ENCODE measurements at regions not wholly inside any gene's neighbourhood (a gene's known extent, or its start where the extent isn't known, plus 50 kb on each side); places are given as distances from the start of the nearest gene placed in this dataset.

GRCh38 chr5:58183786-58184085 lies 276.1 kb downstream of the PLK2 start:
- no peaks in the 10 kb centered on the region for H3K36me3 ChIP-seq
- H3K9me3 ChIP-seq = no peaks in the 10 kb centered on the region
- no peaks in the 10 kb centered on the region for H3K4me1 ChIP-seq (ENCODE audit: insufficient read depth)
- TF ChIP-seq, protein P1, sequence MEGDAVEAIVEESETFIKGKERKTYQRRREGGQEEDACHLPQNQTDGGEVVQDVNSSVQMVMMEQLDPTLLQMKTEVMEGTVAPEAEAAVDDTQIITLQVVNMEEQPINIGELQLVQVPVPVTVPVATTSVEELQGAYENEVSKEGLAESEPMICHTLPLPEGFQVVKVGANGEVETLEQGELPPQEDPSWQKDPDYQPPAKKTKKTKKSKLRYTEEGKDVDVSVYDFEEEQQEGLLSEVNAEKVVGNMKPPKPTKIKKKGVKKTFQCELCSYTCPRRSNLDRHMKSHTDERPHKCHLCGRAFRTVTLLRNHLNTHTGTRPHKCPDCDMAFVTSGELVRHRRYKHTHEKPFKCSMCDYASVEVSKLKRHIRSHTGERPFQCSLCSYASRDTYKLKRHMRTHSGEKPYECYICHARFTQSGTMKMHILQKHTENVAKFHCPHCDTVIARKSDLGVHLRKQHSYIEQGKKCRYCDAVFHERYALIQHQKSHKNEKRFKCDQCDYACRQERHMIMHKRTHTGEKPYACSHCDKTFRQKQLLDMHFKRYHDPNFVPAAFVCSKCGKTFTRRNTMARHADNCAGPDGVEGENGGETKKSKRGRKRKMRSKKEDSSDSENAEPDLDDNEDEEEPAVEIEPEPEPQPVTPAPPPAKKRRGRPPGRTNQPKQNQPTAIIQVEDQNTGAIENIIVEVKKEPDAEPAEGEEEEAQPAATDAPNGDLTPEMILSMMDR (IDR thresholded peaks at IDR 0.05) = no peak
- no peak for TF ChIP-seq EP300 (IDR thresholded peaks at IDR 0.05)
- TF ChIP-seq POLR2A (IDR thresholded peaks at IDR 0.05) = no peak
- intact Hi-C loops (cut with DNase I) = no loop called here
- no peaks in the 10 kb centered on the region for H3K27me3 ChIP-seq
- no peak overlapping the region for H3K4me3 ChIP-seq
- 91 to 95% (median 94%) methylated on average over 2 of the region's 2 CpGs for WGBS, 3 donors
- DNase-seq = no peak
- H3K27ac ChIP-seq = no peak overlapping the region

- intact Hi-C loops (cut with DNase I) = no loop called here
- no peak overlapping the region for H3K27ac ChIP-seq
- H3K4me1 ChIP-seq (ENCODE audit: insufficient read depth) = no peaks in the 10 kb centered on the region
- no peaks in the 10 kb centered on the region for H3K27me3 ChIP-seq
- no peaks in the 10 kb centered on the region for H3K36me3 ChIP-seq
- H3K4me3 ChIP-seq = no peak overlapping the region
- 73 to 80% (median 78%) methylated on average over 6 of the region's 6 CpGs for WGBS, 3 donors
- no peaks in the 10 kb centered on the region for H3K9me3 ChIP-seq
- DNase-seq = no peak
- TF ChIP-seq, protein P1 (IDR thresholded peaks at IDR 0.05) = no peak
- no peak for TF ChIP-seq EP300 (IDR thresholded peaks at IDR 0.05)
- no peak for TF ChIP-seq POLR2A (IDR thresholded peaks at IDR 0.05)
These were observed 276.7 kb downstream of the PLK2 start for GRCh38 chr5:58183078-58183785.

DNA sequence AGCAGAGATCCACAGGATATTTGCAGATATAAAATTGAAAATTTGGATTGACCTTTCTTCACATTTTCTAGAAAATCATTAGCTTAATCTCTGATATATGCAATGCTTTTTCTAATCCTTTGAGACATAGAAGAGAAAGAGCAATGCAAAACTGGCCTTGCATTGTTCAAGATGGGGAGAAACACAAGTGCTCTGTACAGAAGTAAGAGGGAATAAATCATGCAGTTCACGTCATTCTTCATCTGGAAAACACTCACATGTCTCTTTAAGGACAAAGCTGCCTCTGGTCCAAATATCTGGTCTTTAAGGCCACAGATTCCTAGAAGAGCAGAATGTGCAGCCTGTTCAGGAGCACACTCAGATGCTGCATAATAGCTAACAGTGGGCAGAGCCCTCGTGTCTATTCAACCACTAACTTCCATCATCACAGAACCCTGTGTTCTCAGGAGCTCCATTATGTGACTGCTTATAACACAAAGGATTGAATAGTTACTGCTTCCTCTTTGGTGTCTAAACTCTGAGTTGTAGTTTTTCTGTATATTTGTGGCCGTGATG lies 277.5 kb downstream of the PLK2 start:
- no peak overlapping the region for H3K4me3 ChIP-seq
- TF ChIP-seq EP300 (IDR thresholded peaks at IDR 0.05) (no peak), POLR2A (IDR thresholded peaks at IDR 0.05) (no peak)
- TF ChIP-seq, protein P1 (IDR thresholded peaks at IDR 0.05) = no peak
- H3K27me3 ChIP-seq = no peaks in the 10 kb centered on the region
- H3K36me3 ChIP-seq = no peaks in the 10 kb centered on the region
- no peak overlapping the region for H3K27ac ChIP-seq
- H3K9me3 ChIP-seq = no peaks in the 10 kb centered on the region
- 61 to 73% (median 62%) methylated on average over 3 of the region's 3 CpGs for WGBS, 3 donors
- no peak for DNase-seq
- H3K4me1 ChIP-seq (ENCODE audit: insufficient read depth) = no peaks in the 10 kb centered on the region
- intact Hi-C loops (cut with DNase I) = no loop called here

DNA sequence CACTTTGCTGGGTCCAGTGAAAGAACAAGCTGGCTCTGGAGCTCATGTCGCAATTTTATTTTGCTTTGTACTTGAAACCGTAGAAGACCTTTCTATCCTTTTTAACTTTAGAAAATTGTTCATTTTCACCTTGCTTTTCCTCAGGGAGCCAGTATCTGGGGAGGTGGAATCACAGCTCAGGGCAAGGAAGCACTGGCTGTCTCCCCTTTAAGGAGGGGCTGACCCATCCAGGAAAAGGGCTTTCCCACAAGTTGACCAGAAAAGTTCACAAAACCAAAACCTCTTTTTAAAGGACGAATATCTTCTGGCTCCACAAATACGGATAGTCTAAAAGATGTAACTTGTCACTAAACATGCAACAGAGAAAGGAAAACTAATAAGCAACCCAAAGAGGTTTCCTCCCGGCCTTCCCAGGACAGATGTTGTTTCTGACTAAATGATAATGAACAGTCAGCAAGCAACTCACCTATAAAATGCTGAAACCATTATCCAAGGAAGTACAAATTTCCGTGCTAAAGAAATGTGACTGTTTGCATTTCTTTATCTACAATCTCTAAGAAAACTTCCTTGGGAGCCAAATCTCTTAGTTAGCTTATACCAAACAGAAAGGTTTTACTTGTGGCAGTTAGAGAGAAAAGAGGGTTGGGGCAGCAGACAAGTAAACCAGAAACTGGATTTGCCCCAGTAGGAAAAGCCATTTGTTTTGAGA lies 278.2 kb downstream of the PLK2 start:
- TF ChIP-seq POLR2A (IDR thresholded peaks at IDR 0.05) = no peak
- Histone ChIP-seq H3K4me1 (ENCODE audit: insufficient read depth) (no peaks in the 10 kb centered on the region), H3K27me3 (no peaks in the 10 kb centered on the region), H3K9me3 (no peaks in the 10 kb centered on the region), H3K27ac (no peak overlapping the region), H3K36me3 (no peaks in the 10 kb centered on the region), H3K4me3 (no peak overlapping the region)
- WGBS, 3 donors = 39 to 51% (median 49%) methylated on average over 6 of the region's 6 CpGs
- intact Hi-C loops (cut with DNase I) = no loop called here
- DNase-seq = no peak

DNA sequence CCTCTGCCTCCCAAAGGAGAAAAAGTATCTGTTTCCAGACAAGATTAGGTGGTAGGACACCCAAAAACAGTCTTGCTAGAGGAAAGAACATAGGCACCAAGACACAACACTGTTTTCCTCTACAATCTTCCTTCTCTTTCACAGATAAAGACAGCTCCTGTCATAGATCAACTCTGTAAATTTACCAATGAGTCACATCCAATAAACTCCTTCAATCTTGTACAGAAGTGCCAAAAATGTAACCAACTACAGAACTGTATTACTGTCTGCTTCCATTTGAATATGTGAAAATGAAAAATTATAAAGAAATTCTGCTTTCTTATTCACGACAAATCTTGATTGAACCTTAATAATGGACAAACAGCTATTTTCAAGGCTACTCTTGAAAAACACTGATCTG lies 286.9 kb downstream of the PLK2 start:
- H3K36me3 ChIP-seq = no peaks in the 10 kb centered on the region
- no peak for DNase-seq
- H3K27ac ChIP-seq = no peak overlapping the region
- H3K4me1 ChIP-seq (ENCODE audit: insufficient read depth) = no peaks in the 10 kb centered on the region
- WGBS, 3 donors = 89 to 95% (median 94%) methylated on average over 1 of the region's 1 CpG
- TF ChIP-seq EP300 (IDR thresholded peaks at IDR 0.05) (no peak), POLR2A (IDR thresholded peaks at IDR 0.05) (no peak)
- TF ChIP-seq, protein P1 (IDR thresholded peaks at IDR 0.05) = no peak
- intact Hi-C loops (cut with DNase I) = no loop called here
- no peaks in the 10 kb centered on the region for H3K9me3 ChIP-seq
- H3K27me3 ChIP-seq = no peaks in the 10 kb centered on the region
- H3K4me3 ChIP-seq = no peak overlapping the region

Data from ovary (tissue), 7 donors.